GM23338 (cell line): ENCODE measurements at regions not wholly inside any gene's neighbourhood (a gene's known extent, or its start where the extent isn't known, plus 50 kb on each side); places are given as distances from the start of the nearest gene placed in this dataset.

ENCODE experiments used
- ATAC-seq: fragments of 200-7000 bp; cut with Tn5 transposase; 3 replicates; pipeline ENCODE4 v1.9.1; 2020
- DNase-seq: peaks from one replicate; pipeline ENCODE4 v3.0.0-alpha.2; 2015; ENCODE audit warnings: low spot score
- H2AFZ ChIP-seq: fragments of 200-600 bp; sonication (generic); 2 replicates; pipeline ENCODE4 v1.8.0; 2016; ENCODE audit warnings: antibody characterized with exemption, mild to moderate bottlenecking, moderate library complexity
- H3F3A ChIP-seq: fragments of 200-600 bp; sonication (generic); replicated peaks from 2 replicates; pipeline ENCODE4 v1.8.0; 2017; ENCODE audit warnings: antibody characterized with exemption, mixed run types, low read depth
- H3K27ac ChIP-seq: fragments of 200-600 bp; sonication (generic); 2 replicates; pipeline ENCODE4 v1.6.1; 2016; ENCODE audit warnings: low read depth
- H3K27me3 ChIP-seq: fragments of 200-600 bp; sonication (generic); 2 replicates; pipeline ENCODE4 v1.8.0; 2016; ENCODE audit warnings: mild to moderate bottlenecking, mixed run types, moderate library complexity; ENCODE audit not compliant: insufficient read depth
- H3K36me3 ChIP-seq: fragments of 200-600 bp; sonication (generic); 2 replicates; pipeline ENCODE4 v1.8.0; 2016; ENCODE audit warnings: mild to moderate bottlenecking; ENCODE audit not compliant: insufficient read depth
- H3K4me1 ChIP-seq: fragments of 200-600 bp; sonication (generic); 2 replicates; pipeline ENCODE4 v1.8.0; 2016; ENCODE audit warnings: mild to moderate bottlenecking, moderate library complexity; ENCODE audit not compliant: insufficient read depth
- H3K4me2 ChIP-seq: fragments of 200-600 bp; sonication (generic); 2 replicates; pipeline ENCODE4 v1.7.1; 2017; ENCODE audit warnings: mixed run types
- H3K4me3 ChIP-seq: fragments of 200-600 bp; sonication (generic); 2 replicates; pipeline ENCODE4 v1.6.1; 2016; ENCODE audit warnings: mixed run types
- H3K79me2 ChIP-seq: fragments of 200-600 bp; sonication (generic); replicated peaks from 2 replicates; pipeline ENCODE4 v1.8.0; 2017; ENCODE audit warnings: mild to moderate bottlenecking; ENCODE audit not compliant: insufficient read depth
- H3K9me2 ChIP-seq: fragments of 200-600 bp; sonication (generic); 2 replicates; pipeline ENCODE4 v1.8.0; 2017; ENCODE audit not compliant: insufficient read depth
- H4K20me1 ChIP-seq: fragments of 200-600 bp; sonication (generic); replicated peaks from 2 replicates; pipeline ENCODE4 v1.8.0; 2017; ENCODE audit warnings: mild to moderate bottlenecking; ENCODE audit not compliant: insufficient read depth
- H3K27ac Mint-ChIP-seq: 2 replicates; pipeline ENCODE4 v1.8.0; 2020; ENCODE audit warnings: inconsistent platforms, mild to moderate bottlenecking, moderate library complexity, mixed read lengths
- H3K27me3 Mint-ChIP-seq: 3 replicates; pipeline ENCODE4 v1.8.0; 2022; ENCODE audit warnings: low read depth, mild to moderate bottlenecking, moderate library complexity, mixed read lengths, inconsistent platforms; ENCODE audit not compliant: insufficient read depth, poor library complexity
- H3K36me3 Mint-ChIP-seq: 3 replicates; pipeline ENCODE4 v1.8.0; 2021; ENCODE audit warnings: low read depth, mild to moderate bottlenecking, inconsistent platforms, moderate library complexity, mixed read lengths
- H3K4me1 Mint-ChIP-seq: 3 replicates; pipeline ENCODE4 v1.8.0; 2020; ENCODE audit warnings: mild to moderate bottlenecking, inconsistent platforms, mixed read lengths
- H3K4me3 Mint-ChIP-seq: 3 replicates; pipeline ENCODE4 v1.8.0; 2021; ENCODE audit warnings: moderate library complexity, mild to moderate bottlenecking, inconsistent platforms, mixed read lengths
- H3K9me3 Mint-ChIP-seq: 3 replicates; pipeline ENCODE4 v1.8.0; 2020; ENCODE audit warnings: moderate library complexity, mild to moderate bottlenecking, inconsistent platforms, mixed read lengths
- CREB1 ChIP-seq: fragments of 250-450 bp; sonication (Bioruptor Pico); IDR thresholded peaks from 2 replicates; pipeline ENCODE4 v1.5.0; 2020; ENCODE audit warnings: low read depth, mild to moderate bottlenecking, moderate library complexity
- ETS1 ChIP-seq: IDR thresholded peaks from 2 replicates; pipeline ENCODE4 v1.6.1; 2016; ENCODE audit warnings: antibody characterized with exemption
- EZH2 ChIP-seq: fragments of 200-600 bp; sonication (generic); IDR thresholded peaks from one replicate; pipeline ENCODE4 v1.8.0; 2017; ENCODE audit warnings: antibody characterized with exemption, mild to moderate bottlenecking, low read depth; ENCODE audit not compliant: unreplicated experiment
- EZH2phosphoT487 ChIP-seq: fragments of 200-600 bp; sonication (generic); IDR thresholded peaks from one replicate; pipeline ENCODE4 v1.8.1; 2018; ENCODE audit warnings: antibody characterized with exemption; ENCODE audit not compliant: unreplicated experiment
- JUNB ChIP-seq: IDR thresholded peaks from one replicate; pipeline ENCODE4 v1.6.1; 2016; ENCODE audit warnings: antibody characterized with exemption; ENCODE audit not compliant: unreplicated experiment
- NANOG ChIP-seq: IDR thresholded peaks from 2 replicates; pipeline ENCODE4 v1.6.1; 2016; ENCODE audit warnings: antibody characterized with exemption, borderline replicate concordance
- POLR2AphosphoS5 ChIP-seq: IDR thresholded peaks from 2 replicates; pipeline ENCODE4 v1.6.1; 2016; ENCODE audit warnings: antibody characterized with exemption, low read depth
- REST ChIP-seq: IDR thresholded peaks from one replicate; pipeline ENCODE4 v1.6.1; 2018; ENCODE audit warnings: antibody characterized with exemption; ENCODE audit not compliant: unreplicated experiment
- STAT1 ChIP-seq: IDR thresholded peaks from one replicate; pipeline ENCODE4 v1.6.1; 2016; ENCODE audit warnings: antibody characterized with exemption; ENCODE audit not compliant: unreplicated experiment
- ZNF114 ChIP-seq: fragments of 250-450 bp; sonication (Bioruptor Pico); IDR thresholded peaks from 2 replicates; pipeline ENCODE4 v1.5.0; 2020; ENCODE audit warnings: mild to moderate bottlenecking, moderate library complexity
- ZNF331 ChIP-seq: fragments of 250-450 bp; sonication (Bioruptor Pico); IDR thresholded peaks from 2 replicates; pipeline ENCODE4 v1.5.0; 2020; ENCODE audit warnings: low read depth, mild to moderate bottlenecking, moderate library complexity
- TF ChIP-seq, protein P1 (sequence below), 2 experiments: fragments of 200-600 bp in 1 of 2; sonication (generic) in 1 of 2; conservative IDR thresholded peaks; 2 replicates each; pipeline versions ENCODE4 v1.5.1 to v1.6.1; 2016 to 2017; ENCODE audit warnings: antibody characterized with exemption in 2 of 2, low read depth in 2 of 2, mild to moderate bottlenecking in 2 of 2, moderate library complexity in 1 of 2

DNA sequence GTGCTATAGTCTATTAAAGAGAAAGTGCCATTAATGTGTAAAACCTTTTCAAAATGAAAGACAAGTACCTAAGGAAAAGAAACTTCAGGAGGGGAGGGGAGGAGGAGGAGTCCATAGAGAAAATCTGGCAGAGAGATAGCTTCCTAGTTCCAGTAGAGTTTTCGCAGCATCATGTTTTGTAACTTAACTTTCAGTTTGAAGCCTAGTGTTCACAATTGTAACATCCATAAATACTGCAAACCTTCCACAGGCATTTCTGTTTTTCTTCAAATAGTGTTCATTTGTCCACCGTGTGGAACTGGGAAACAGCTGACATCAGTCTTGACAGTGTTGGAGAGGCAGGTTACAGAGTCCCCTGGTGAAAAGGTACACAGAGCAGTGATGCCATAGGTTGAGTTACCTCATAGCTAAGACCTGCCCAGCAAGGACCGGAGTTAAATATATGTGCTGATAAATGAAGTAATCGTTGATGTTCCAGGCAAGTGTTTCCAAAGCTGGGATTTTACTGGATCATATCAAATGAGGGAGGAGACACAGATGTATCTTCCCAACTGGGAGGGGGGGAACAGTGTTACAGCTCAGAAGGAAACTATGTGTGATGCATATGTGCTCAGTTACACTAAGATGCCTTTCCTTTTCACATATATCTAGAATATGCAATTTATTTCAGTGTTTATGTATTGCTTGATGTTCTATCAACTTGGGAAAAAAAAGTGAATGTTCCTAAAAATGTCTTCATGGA, 369.5 kb upstream of the FAM241A start (continued):
- TF ChIP-seq, protein P1, sequence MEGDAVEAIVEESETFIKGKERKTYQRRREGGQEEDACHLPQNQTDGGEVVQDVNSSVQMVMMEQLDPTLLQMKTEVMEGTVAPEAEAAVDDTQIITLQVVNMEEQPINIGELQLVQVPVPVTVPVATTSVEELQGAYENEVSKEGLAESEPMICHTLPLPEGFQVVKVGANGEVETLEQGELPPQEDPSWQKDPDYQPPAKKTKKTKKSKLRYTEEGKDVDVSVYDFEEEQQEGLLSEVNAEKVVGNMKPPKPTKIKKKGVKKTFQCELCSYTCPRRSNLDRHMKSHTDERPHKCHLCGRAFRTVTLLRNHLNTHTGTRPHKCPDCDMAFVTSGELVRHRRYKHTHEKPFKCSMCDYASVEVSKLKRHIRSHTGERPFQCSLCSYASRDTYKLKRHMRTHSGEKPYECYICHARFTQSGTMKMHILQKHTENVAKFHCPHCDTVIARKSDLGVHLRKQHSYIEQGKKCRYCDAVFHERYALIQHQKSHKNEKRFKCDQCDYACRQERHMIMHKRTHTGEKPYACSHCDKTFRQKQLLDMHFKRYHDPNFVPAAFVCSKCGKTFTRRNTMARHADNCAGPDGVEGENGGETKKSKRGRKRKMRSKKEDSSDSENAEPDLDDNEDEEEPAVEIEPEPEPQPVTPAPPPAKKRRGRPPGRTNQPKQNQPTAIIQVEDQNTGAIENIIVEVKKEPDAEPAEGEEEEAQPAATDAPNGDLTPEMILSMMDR (conservative IDR thresholded peaks at IDR 0.05; ENCODE audit: low read depth in 2 of 2): no peak
- TF ChIP-seq REST (no peak), ETS1 (no peak), EZH2phosphoT487 (no peak), CREB1 (CRISPR knock-in tag) (no peak), STAT1 (no peak), ZNF331 (CRISPR knock-in tag) (no peak), EZH2 (no peak)

DNA sequence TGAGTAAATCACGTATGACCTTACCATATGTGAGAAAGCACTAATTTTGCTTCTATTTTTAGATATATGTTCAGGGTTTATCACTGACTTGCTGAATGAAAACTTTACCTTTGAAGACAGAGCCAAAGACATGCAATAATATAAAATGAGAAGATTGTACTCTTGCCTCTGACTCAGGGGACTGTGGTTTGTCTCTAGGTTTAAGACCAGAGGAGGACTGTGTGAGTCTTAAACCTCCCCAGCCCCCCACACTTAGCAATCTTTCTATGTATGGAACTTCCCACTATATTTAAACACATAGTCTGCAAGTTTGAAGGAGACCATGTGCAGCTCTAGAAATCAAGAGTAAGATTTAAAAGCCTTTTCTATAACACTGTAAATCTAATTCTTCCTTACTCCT, 368.7 kb upstream of the FAM241A start:
- no peaks in the 10 kb centered on the region for H3K9me3 Mint-ChIP-seq
- Histone ChIP-seq H3K27me3 (no peaks in the 10 kb centered on the region), H3K79me2 (no peaks in the 10 kb centered on the region), H2AFZ (no peak overlapping the region), H3K9me2 (no peaks in the 10 kb centered on the region), H3K27ac (no peak overlapping the region), H4K20me1 (no peaks in the 10 kb centered on the region), H3K4me3 (no peak overlapping the region), H3K36me3 (no peaks in the 10 kb centered on the region), H3K4me1 (peaks cover 4% of the 10 kb centered on the region; the same call in 1 of the 2 replicates), H3F3A (no peaks in the 10 kb centered on the region), H3K4me2 (no peak overlapping the region)
- DNase-seq (no peak), ATAC-seq (no peak)
- peaks cover 6% of the 10 kb centered on the region for H3K27me3 Mint-ChIP-seq
- no peak overlapping the region for H3K4me3 Mint-ChIP-seq
- no peak overlapping the region for H3K27ac Mint-ChIP-seq
- H3K4me1 Mint-ChIP-seq: peaks cover 6% of the 10 kb centered on the region; the same call in 1 of the 3 replicates
- H3K36me3 Mint-ChIP-seq: no peaks in the 10 kb centered on the region
- TF ChIP-seq, protein P1 (conservative IDR thresholded peaks at IDR 0.05; ENCODE audit: low read depth in 2 of 2): no peak
- TF ChIP-seq STAT1 (no peak), ZNF114 (CRISPR knock-in tag) (no peak), CREB1 (CRISPR knock-in tag) (no peak), NANOG (no peak), JUNB (no peak), REST (no peak), ETS1 (no peak), ZNF331 (CRISPR knock-in tag) (no peak), EZH2 (no peak), EZH2phosphoT487 (no peak), POLR2AphosphoS5 (no peak)
